ENCODE measurements at regions not wholly inside any gene's neighbourhood (a gene's known extent, or its start where the extent isn't known, plus 50 kb on each side); places are given as distances from the start of the nearest gene placed in this dataset.

DNA sequence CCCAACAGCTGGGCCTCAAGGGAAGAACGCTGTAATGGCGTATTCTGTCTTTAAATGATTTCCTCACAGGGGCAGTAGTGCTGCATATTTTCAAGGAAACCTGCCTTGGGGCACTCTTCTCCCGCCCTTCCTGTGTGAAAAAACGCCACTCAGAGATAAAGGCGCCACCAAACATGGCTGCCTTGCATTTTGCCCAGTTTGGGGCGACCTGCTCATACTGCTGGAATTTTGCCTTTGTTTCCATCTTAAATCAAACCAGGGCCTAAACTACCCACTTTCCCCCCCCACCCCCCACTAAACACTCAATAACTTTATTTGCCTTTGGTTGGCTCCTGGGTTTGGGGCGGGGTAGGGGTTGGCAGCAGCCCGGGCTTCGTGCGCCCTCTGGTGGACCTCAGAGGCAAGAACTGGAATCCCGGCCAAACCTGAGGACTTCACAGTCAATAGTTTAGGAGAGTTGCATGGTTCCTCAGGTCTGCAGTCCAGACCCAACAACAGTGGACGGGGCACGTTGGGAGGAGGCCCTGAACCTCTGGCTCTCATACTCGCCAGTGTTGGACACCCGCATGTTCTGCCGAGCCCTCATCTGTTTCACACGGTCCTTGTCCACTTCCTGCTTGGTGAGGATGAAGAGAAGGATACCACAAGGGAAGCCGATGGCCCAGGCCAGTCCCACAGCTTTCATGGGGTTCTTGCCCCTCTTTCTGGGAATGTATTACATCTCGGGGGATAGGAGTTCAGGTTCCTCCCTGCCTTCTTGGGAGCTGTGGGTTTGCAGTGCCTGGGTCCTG is 220.1 kb upstream of the STK26 start:
- TF ChIP-seq POLR2AphosphoS2 (conservative IDR thresholded peaks at IDR 0.05; ENCODE audit: low read length) (no peak), POLR2A (IDR thresholded peaks at IDR 0.05; ENCODE audit: low read length) (no peak), RNF2 (IDR thresholded peaks at IDR 0.05; ENCODE audit: borderline replicate concordance, low read depth) (no peak), CHD2 (IDR thresholded peaks at IDR 0.05; ENCODE audit: low read length, partially characterized antibody) (no peak), BHLHE40 (IDR thresholded peaks at IDR 0.05; ENCODE audit: low read depth, low read length) (no peak), EP300 (IDR thresholded peaks at IDR 0.05) (no peak), TP53 (CRISPR knock-in tag; IDR thresholded peaks at IDR 0.05) (no peak), RAD21 (conservative IDR thresholded peaks at IDR 0.05 in 1 of 2, IDR thresholded peaks at IDR 0.05 in 1 of 2) (peak; percentile 24 to 50)
- TF ChIP-seq, protein P1, sequence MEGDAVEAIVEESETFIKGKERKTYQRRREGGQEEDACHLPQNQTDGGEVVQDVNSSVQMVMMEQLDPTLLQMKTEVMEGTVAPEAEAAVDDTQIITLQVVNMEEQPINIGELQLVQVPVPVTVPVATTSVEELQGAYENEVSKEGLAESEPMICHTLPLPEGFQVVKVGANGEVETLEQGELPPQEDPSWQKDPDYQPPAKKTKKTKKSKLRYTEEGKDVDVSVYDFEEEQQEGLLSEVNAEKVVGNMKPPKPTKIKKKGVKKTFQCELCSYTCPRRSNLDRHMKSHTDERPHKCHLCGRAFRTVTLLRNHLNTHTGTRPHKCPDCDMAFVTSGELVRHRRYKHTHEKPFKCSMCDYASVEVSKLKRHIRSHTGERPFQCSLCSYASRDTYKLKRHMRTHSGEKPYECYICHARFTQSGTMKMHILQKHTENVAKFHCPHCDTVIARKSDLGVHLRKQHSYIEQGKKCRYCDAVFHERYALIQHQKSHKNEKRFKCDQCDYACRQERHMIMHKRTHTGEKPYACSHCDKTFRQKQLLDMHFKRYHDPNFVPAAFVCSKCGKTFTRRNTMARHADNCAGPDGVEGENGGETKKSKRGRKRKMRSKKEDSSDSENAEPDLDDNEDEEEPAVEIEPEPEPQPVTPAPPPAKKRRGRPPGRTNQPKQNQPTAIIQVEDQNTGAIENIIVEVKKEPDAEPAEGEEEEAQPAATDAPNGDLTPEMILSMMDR (IDR thresholded peaks at IDR 0.05): peak; percentile 65
- TF ChIP-seq, protein P2, sequence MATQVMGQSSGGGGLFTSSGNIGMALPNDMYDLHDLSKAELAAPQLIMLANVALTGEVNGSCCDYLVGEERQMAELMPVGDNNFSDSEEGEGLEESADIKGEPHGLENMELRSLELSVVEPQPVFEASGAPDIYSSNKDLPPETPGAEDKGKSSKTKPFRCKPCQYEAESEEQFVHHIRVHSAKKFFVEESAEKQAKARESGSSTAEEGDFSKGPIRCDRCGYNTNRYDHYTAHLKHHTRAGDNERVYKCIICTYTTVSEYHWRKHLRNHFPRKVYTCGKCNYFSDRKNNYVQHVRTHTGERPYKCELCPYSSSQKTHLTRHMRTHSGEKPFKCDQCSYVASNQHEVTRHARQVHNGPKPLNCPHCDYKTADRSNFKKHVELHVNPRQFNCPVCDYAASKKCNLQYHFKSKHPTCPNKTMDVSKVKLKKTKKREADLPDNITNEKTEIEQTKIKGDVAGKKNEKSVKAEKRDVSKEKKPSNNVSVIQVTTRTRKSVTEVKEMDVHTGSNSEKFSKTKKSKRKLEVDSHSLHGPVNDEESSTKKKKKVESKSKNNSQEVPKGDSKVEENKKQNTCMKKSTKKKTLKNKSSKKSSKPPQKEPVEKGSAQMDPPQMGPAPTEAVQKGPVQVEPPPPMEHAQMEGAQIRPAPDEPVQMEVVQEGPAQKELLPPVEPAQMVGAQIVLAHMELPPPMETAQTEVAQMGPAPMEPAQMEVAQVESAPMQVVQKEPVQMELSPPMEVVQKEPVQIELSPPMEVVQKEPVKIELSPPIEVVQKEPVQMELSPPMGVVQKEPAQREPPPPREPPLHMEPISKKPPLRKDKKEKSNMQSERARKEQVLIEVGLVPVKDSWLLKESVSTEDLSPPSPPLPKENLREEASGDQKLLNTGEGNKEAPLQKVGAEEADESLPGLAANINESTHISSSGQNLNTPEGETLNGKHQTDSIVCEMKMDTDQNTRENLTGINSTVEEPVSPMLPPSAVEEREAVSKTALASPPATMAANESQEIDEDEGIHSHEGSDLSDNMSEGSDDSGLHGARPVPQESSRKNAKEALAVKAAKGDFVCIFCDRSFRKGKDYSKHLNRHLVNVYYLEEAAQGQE (IDR thresholded peaks at IDR 0.05): no peak
- TF ChIP-seq, protein P3, sequence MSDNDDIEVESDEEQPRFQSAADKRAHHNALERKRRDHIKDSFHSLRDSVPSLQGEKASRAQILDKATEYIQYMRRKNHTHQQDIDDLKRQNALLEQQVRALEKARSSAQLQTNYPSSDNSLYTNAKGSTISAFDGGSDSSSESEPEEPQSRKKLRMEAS (IDR thresholded peaks at IDR 0.05): no peak

Measured in A549 (cell line).